ENCODE measurements at regions not wholly inside any gene's neighbourhood (a gene's known extent, or its start where the extent isn't known, plus 50 kb on each side); places are given as distances from the start of the nearest gene placed in this dataset.

GRCh38 chr7:12985752-12986151, 298.3 kb downstream of the ARL4A start:
- TF ChIP-seq CTCF (conservative IDR thresholded peaks at IDR 0.05 in 1 of 2, IDR thresholded peaks at IDR 0.05 in 1 of 2; ENCODE audit: extremely low read depth in 1 of 2, insufficient read depth in 1 of 2, low read depth in 1 of 2, low read length in 2 of 2) (no peak), EZH2 (IDR thresholded peaks at IDR 0.05; ENCODE audit: borderline replicate concordance, low read length) (no peak)
